GM13977 (cell line): ENCODE measurements at regions not wholly inside any gene's neighbourhood (a gene's known extent, or its start where the extent isn't known, plus 50 kb on each side); places are given as distances from the start of the nearest gene placed in this dataset.
A peak's percentile ranks its signal among the peaks of the same experiment; 100 is the strongest.

ENCODE experiments used
- DNase-seq: peaks from one replicate; pipeline ENCODE4 v3.0.0; 2012; ENCODE audit warnings: low spot score
- in situ Hi-C: fragments of 300-500 bp; cut with MboI; formaldehyde crosslinking; loops from one replicate; pipeline ENCODE4 v1.12.0; 2022; ENCODE audit warnings: low sequenced_read_pairs, low pct_unique_long_range_greater_than_20kb, mixed read lengths, inconsistent platforms; ENCODE audit not compliant: unreplicated experiment
- TF ChIP-seq, protein P1 (sequence below): IDR thresholded peaks from 2 replicates; pipeline ENCODE4 v1.5.1; 2012; ENCODE audit warnings: mild to moderate bottlenecking, control low read depth; ENCODE audit not compliant: insufficient read depth; ENCODE audit errors: extremely low read depth, missing control alignments

DNA sequence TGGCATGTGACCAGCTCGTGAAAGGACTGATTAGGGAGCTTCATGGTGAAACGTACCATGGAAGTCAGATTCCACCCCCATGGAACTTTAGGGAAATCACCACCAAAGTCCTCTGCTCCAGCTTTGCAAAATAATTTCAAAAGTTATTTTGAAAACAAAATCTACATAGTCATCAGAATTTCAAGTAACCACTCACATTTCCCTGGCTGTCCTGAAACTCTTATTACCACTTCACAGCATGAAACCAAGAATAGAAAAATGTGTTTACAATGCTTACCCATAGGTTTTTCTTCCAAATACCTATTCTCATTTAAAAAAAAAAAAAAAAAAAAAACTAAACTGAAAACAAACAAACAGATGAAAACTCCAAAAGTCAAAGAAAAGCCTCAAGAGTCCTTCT is 198.7 kb downstream of the PDGFRA start:
- in situ Hi-C loops: no loop called here
- no peak for DNase-seq
- TF ChIP-seq, protein P1, sequence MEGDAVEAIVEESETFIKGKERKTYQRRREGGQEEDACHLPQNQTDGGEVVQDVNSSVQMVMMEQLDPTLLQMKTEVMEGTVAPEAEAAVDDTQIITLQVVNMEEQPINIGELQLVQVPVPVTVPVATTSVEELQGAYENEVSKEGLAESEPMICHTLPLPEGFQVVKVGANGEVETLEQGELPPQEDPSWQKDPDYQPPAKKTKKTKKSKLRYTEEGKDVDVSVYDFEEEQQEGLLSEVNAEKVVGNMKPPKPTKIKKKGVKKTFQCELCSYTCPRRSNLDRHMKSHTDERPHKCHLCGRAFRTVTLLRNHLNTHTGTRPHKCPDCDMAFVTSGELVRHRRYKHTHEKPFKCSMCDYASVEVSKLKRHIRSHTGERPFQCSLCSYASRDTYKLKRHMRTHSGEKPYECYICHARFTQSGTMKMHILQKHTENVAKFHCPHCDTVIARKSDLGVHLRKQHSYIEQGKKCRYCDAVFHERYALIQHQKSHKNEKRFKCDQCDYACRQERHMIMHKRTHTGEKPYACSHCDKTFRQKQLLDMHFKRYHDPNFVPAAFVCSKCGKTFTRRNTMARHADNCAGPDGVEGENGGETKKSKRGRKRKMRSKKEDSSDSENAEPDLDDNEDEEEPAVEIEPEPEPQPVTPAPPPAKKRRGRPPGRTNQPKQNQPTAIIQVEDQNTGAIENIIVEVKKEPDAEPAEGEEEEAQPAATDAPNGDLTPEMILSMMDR: no peak

DNA sequence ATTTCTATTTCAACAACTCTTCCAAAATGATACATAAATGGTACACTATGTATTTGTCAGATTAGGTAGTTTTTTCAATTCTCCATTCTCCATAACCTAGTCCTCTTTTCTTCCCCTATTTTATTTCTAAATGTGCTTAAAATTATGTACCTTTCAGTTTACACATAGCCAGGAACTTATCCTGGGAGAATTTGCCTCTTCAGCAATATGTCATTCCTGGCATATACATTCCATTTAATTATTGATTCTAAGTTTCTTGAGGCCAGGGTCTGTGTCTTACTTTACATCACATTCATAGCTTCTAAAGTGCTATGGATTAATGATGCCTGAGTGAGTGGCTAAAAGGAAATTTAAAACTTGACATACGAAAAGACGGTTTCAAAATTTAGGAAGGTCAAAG is 199.8 kb downstream of the PDGFRA start:
- no peak for DNase-seq
- in situ Hi-C loops: no loop called here
- TF ChIP-seq, protein P1: no peak

DNA sequence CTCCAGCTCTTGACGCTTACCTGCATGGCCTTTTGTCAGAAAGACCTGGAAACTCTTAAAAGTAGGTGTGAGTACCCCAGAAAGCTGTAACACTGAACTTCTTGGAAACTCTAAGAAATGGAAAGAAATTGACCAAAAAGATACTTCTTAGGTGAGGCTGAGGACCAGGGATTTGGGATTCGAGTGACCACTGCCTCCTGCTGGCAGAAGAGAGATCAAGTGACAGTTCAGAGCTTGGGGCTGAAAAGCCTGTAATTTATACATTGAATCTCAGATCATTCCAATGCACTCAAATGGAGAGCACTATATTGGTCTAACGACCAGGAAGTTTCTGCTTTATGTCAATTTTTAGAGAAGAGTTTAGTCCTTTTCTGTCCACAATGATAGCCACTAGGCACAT is 204.6 kb downstream of the PDGFRA start:
- no peak for DNase-seq
- TF ChIP-seq, protein P1: peak; percentile 39
- in situ Hi-C loops: no loop called here

DNA sequence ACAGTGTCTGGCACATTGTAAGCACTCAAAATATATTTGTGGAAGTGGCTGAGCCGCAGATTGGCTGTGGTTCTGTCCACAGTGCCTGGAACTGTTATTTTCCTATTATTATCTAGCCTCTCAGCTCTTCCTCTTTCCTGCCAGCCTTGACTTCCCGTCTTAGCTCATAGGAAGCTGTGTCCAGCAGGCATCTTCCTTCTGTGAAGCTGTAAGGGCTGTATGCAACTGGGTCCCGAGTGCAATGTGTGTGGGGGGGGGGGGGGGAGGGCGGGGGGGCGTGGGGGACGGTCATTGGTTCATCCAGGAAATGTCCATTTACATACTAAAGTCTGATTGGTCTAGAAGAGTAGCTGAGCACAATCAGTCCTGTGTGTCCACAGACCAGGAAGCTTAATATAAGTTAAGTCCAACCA is 210.7 kb downstream of the PDGFRA start:
- in situ Hi-C loops: no loop called here
- TF ChIP-seq, protein P1: no peak
- no peak for DNase-seq

DNA sequence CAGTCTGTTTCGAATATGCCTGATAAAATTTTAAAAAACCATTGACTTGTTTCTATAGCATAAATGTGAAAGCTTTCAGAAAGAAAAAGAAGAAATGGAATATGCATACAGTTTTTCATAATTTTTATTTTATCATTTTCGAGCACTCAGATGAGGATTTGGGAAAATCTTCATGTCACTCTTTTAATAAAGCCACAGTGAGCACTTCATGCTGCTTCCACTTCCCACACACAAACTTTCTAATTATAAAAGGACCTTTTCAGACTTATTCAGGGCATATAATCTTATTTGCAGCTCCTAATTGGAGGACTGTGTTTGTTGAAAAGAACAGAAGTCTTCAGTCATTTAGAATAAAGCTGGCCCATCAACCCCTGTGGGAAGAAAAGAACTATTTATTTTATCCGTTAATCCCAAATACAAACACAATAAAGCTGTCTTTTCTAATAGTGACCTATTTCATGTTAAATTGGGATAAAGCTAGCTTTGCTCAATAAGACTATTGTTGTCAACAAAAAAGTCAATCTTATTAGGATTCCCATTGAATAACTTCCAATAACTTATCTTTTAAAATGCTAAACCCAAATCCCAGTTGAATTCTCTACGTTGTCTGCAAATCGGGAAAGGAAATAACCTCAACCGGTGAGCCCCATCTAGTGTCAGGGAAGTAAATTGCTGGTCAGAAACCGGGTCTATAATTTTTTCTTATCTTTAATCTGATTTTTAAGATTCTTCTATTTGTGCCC is 211.5 kb downstream of the PDGFRA start:
- in situ Hi-C loops: no loop called here
- TF ChIP-seq, protein P1: peak; percentile 53
- peak; percentile 17 for DNase-seq

DNA sequence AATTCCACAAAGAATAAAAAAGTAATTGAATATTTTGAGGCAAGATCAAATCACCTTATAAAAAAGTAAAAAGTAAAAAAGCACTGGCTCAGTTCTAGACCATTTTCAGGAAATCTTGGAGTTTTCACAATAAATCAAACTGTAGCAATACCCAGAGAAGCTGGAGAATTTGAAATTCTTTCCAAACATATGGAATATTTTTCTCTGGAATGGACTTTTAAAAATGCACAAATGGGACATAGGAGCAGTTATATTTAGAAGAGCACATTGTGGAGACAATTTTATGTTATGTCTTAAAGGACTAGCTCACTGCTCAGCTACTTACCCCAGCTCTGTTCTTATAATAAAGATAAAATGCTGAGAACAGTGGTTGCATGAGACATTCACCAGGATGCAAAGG is 211.9 kb upstream of the KIT start:
- no peak for DNase-seq
- TF ChIP-seq, protein P1: no peak
- in situ Hi-C loops: no loop called here
